Parathyroid adenoma (tissue), 2 donors: ENCODE measurements at regions not wholly inside any gene's neighbourhood (a gene's known extent, or its start where the extent isn't known, plus 50 kb on each side); places are given as distances from the start of the nearest gene placed in this dataset.

Experiments
- H2AFZ ChIP-seq: fragments of 300-600 bp; sonication (generic); one replicate; pipeline ENCODE4 v1.7.0; 2017; ENCODE audit warnings: antibody characterized with exemption, mild to moderate bottlenecking
- H3K27ac ChIP-seq: fragments of 300-600 bp; sonication (generic); one replicate; pipeline ENCODE4 v1.7.0; 2017
- H3K27me3 ChIP-seq: fragments of 300-600 bp; sonication (generic); one replicate; pipeline ENCODE4 v1.7.0; 2017; ENCODE audit warnings: low read length; ENCODE audit not compliant: control insufficient read depth, insufficient read depth
- H3K36me3 ChIP-seq: fragments of 300-600 bp; sonication (generic); one replicate; pipeline ENCODE4 v1.7.0; 2017; ENCODE audit warnings: low read length; ENCODE audit not compliant: control insufficient read depth, insufficient read depth
- H3K4me1 ChIP-seq: fragments of 300-600 bp; sonication (generic); one replicate; pipeline ENCODE4 v1.7.0; 2017; ENCODE audit warnings: control low read depth
- H3K4me2 ChIP-seq: fragments of 300-600 bp; sonication (generic); one replicate; pipeline ENCODE4 v1.7.0; 2017; ENCODE audit warnings: low read length
- H3K4me3 ChIP-seq: fragments of 300-600 bp; sonication (generic); one replicate; pipeline ENCODE4 v1.7.0; 2017; ENCODE audit warnings: low read depth, low read length
- H3K79me2 ChIP-seq: fragments of 300-600 bp; sonication (generic); one replicate; pipeline ENCODE4 v1.7.0; 2017; ENCODE audit warnings: control low read depth
- H3K9ac ChIP-seq: fragments of 300-600 bp; sonication (generic); one replicate; pipeline ENCODE4 v1.7.0; 2017; ENCODE audit warnings: mild to moderate bottlenecking
- H3K9me3 ChIP-seq: fragments of 300-600 bp; sonication (generic); one replicate; pipeline ENCODE4 v1.7.0; 2017; ENCODE audit warnings: low read length; ENCODE audit not compliant: control insufficient read depth
- CTCF ChIP-seq: fragments of 300-600 bp; sonication (generic); IDR thresholded peaks from one replicate; pipeline ENCODE4 v1.7.0; 2017; ENCODE audit warnings: antibody characterized with exemption, mild to moderate bottlenecking
- donor health status: primary hyperparathyroidism.

GRCh38 chr5:92760550-92760949, 820.5 kb downstream of the NR2F1-AS1 start:
- no peak overlapping the region for H3K27ac ChIP-seq
- no peak overlapping the region for H3K9ac ChIP-seq
- no peaks in the 10 kb centered on the region for H3K9me3 ChIP-seq
- TF ChIP-seq CTCF = no peak
- H3K27me3 ChIP-seq = no peaks in the 10 kb centered on the region
- no peaks in the 10 kb centered on the region for H3K79me2 ChIP-seq
- no peaks in the 10 kb centered on the region for H3K4me1 ChIP-seq
- no peaks in the 10 kb centered on the region for H3K36me3 ChIP-seq
- no peak overlapping the region for H3K4me2 ChIP-seq
- no peak overlapping the region for H3K4me3 ChIP-seq
- H2AFZ ChIP-seq = no peak overlapping the region

- H3K27me3 ChIP-seq = no peaks in the 10 kb centered on the region
- no peak overlapping the region for H3K4me2 ChIP-seq
- H2AFZ ChIP-seq = no peak overlapping the region
- no peaks in the 10 kb centered on the region for H3K36me3 ChIP-seq
- no peak overlapping the region for H3K27ac ChIP-seq
- H3K9ac ChIP-seq = no peak overlapping the region
- H3K4me1 ChIP-seq = no peaks in the 10 kb centered on the region
- H3K79me2 ChIP-seq = no peaks in the 10 kb centered on the region
- H3K9me3 ChIP-seq = no peaks in the 10 kb centered on the region
- H3K4me3 ChIP-seq = no peak overlapping the region
- no peak for TF ChIP-seq CTCF
Observed at GRCh38 chr5:92758552-92758951, 822.5 kb downstream of the NR2F1-AS1 start.

GRCh38 chr5:92749943-92750342, 831.1 kb downstream of the NR2F1-AS1 start:
- Histone ChIP-seq H3K27me3 (no peaks in the 10 kb centered on the region), H3K79me2 (no peaks in the 10 kb centered on the region), H3K27ac (no peak overlapping the region), H2AFZ (no peak overlapping the region), H3K9ac (no peak overlapping the region), H3K9me3 (no peaks in the 10 kb centered on the region), H3K4me2 (no peak overlapping the region), H3K36me3 (no peaks in the 10 kb centered on the region), H3K4me1 (no peaks in the 10 kb centered on the region), H3K4me3 (no peak overlapping the region)
- no peak for TF ChIP-seq CTCF

GRCh38 chr5:92748072-92748676, 832.8 kb downstream of the NR2F1-AS1 start:
- Histone ChIP-seq H3K4me2 (no peak overlapping the region), H3K79me2 (no peaks in the 10 kb centered on the region), H3K27ac (no peak overlapping the region), H3K36me3 (no peaks in the 10 kb centered on the region), H3K9me3 (no peaks in the 10 kb centered on the region), H3K27me3 (no peaks in the 10 kb centered on the region), H3K4me3 (no peak overlapping the region), H3K4me1 (no peaks in the 10 kb centered on the region), H3K9ac (no peak overlapping the region), H2AFZ (no peak overlapping the region)
- no peak for TF ChIP-seq CTCF

GRCh38 chr5:92741906-92742305, 839.1 kb downstream of the NR2F1-AS1 start:
- Histone ChIP-seq H3K9me3 (no peaks in the 10 kb centered on the region), H3K27me3 (no peaks in the 10 kb centered on the region), H3K36me3 (no peaks in the 10 kb centered on the region), H3K79me2 (no peaks in the 10 kb centered on the region), H3K4me1 (no peaks in the 10 kb centered on the region), H3K27ac (no peak overlapping the region), H3K4me3 (no peak overlapping the region), H3K9ac (no peak overlapping the region), H3K4me2 (no peak overlapping the region), H2AFZ (no peak overlapping the region)
- TF ChIP-seq CTCF = no peak
